Cardiac fibroblast (primary cell): ENCODE measurements at regions not wholly inside any gene's neighbourhood (a gene's known extent, or its start where the extent isn't known, plus 50 kb on each side); places are given as distances from the start of the nearest gene placed in this dataset.
A peak's percentile ranks its signal among the peaks of the same experiment; 100 is the strongest.

Source experiments
- DNase-seq, 2 donors: peaks; one replicate each; pipeline versions ENCODE4 v3.0.0 to v3.0.0-alpha.2; 2010; ENCODE audit warnings: low read depth in 2 of 2
- H3K4me3 ChIP-seq, 2 donors: replicated peaks in 1 of 2; 1 replicate in 1 of 2; 2 replicates in 1 of 2; pipeline ENCODE4 v1.5.1; 2011; ENCODE audit warnings: low read depth in 2 of 2, low read length in 2 of 2, mild to moderate bottlenecking in 2 of 2, moderate library complexity in 1 of 2
- CTCF ChIP-seq: IDR thresholded peaks from one replicate; pipeline ENCODE4 v1.5.1; 2011; ENCODE audit warnings: low read depth, mild to moderate bottlenecking, low read length, inconsistent platforms

DNA sequence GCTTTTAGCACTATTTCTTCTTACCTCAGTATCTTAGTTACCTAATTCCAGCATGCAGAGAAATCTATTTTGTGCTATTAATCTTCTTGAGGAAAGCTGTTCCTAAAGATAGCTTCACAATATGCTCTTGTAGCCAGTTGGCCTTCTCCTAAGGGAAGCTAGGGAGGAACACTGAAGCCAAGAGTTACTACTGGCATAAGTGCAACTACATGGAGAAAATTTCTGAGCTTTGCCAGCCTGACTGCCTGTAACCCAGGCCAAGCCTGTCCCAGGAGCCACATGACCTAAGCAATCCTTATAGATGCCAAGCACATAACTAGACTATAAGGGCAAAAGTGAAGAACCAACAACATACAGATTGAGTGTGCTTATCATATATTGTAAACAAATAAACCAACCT is 890.2 kb downstream of the FLRT2 start:
- DNase-seq = peak in 1 of 2 donors; percentile 5
- TF ChIP-seq CTCF = no peak
- no peak overlapping the region for H3K4me3 ChIP-seq

DNA sequence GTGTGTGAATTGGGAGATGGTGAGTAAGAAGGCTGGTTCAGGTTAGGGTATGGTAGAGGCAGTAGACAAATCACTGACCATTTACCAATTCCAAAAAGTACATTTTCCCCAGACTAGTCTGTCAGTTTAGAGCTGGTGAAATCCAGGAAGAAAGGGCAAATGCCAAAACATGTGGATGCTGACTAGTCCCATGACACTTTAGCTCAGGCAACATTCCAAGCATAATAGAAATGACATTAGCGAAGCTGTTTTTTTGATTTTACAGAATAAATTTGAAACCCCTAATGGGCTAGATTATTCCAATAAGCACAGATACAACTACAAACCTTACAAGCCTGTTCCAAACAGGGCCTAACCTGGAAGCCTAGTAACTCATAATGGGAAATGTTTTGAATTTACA is 884.2 kb downstream of the FLRT2 start:
- no peak for TF ChIP-seq CTCF
- peak in 1 of 2 donors; percentile 33 for DNase-seq
- no peak overlapping the region for H3K4me3 ChIP-seq

GRCh38 chr14:86404989-86405649 is 875.2 kb downstream of the FLRT2 start:
- peak in 1 of 2 donors; percentile 51 for DNase-seq
- H3K4me3 ChIP-seq = no peak overlapping the region
- TF ChIP-seq CTCF = no peak

DNA sequence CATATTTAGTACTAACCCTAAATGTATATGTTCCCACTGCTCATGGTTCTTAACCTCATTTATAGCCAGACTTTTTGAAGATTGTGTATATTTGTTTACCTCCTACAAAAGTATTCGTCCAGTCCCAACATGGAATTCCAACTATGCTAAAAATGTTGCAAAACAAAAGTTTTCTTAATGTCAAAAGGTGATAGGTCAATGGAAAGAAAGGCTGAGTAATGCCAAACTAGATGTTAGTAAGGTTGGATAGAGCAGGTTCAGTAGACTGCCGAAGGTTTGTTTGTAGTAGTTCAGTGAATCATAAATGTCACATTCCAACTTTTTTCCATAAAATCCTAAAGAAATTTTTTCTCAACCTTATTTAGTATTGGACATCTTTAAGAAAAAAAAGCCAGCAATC is 874.5 kb downstream of the FLRT2 start:
- H3K4me3 ChIP-seq = no peak overlapping the region
- TF ChIP-seq CTCF = no peak
- DNase-seq = peak in 1 of 2 donors; percentile 52

GRCh38 chr14:86402545-86402944 is 872.6 kb downstream of the FLRT2 start:
- DNase-seq = no peak

DNA sequence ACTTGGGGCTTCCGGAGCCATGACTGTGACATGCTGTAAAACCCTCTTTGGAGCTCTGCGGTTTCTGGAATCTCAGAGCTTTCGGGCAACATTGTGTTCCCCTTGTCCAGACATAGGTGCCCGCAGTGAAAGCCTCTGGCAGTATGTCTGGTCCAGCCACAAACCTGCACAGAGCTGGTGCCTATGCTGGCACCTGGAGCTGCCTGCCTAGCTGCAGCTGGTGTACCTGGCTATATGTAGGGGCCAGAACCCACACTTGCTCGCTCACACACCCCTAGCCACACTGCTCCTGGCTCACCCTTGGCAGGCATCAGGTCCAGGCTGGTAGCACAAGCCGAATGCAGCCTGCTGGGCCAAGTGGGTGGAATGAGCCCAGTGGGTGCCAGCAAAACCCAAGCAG is 861.1 kb downstream of the FLRT2 start:
- H3K4me3 ChIP-seq = no peak overlapping the region
- DNase-seq = no peak
- no peak for TF ChIP-seq CTCF

More at GRCh38 chr14:86402545-86402944, 872.6 kb downstream of the FLRT2 start:
- no peak for TF ChIP-seq CTCF
- no peak overlapping the region for H3K4me3 ChIP-seq

- no peak overlapping the region for H3K4me3 ChIP-seq
- no peak for TF ChIP-seq CTCF
These were observed 858.3 kb downstream of the FLRT2 start for GRCh38 chr14:86388216-86388615.

More at GRCh38 chr14:86388216-86388615, 858.3 kb downstream of the FLRT2 start:
- no peak for DNase-seq
